Liver (tissue), 8 donors: ENCODE measurements at regions not wholly inside any gene's neighbourhood (a gene's known extent, or its start where the extent isn't known, plus 50 kb on each side); places are given as distances from the start of the nearest gene placed in this dataset.

Source experiments
- DNase-seq: peaks from one replicate; pipeline ENCODE4 v3.0.0-alpha.2; 2017; ENCODE audit warnings: low spot score
- H3K27ac ChIP-seq, 2 donors: one replicate each; pipeline ENCODE4 v1.7.0; 2013; ENCODE audit warnings: inconsistent platforms in 2 of 2, low read length in 2 of 2, control low read depth in 1 of 2, low read depth in 1 of 2, mild to moderate bottlenecking in 1 of 2
- H3K27me3 ChIP-seq, 4 donors: one replicate each; pipeline versions ENCODE4 v1.6.1 to v1.7.0; 2013; ENCODE audit warnings: low read length in 3 of 4, inconsistent platforms in 1 of 4, mild to moderate bottlenecking in 1 of 4, moderate library complexity in 1 of 4; ENCODE audit not compliant: control insufficient read depth in 4 of 4, insufficient read depth in 4 of 4
- H3K36me3 ChIP-seq, 4 donors: one replicate each; pipeline versions ENCODE4 v1.6.1 to v1.7.0; 2013; ENCODE audit warnings: low read length in 3 of 4, mild to moderate bottlenecking in 3 of 4, low read depth in 1 of 4, moderate library complexity in 1 of 4; ENCODE audit not compliant: control insufficient read depth in 4 of 4, insufficient read depth in 3 of 4
- H3K4me1 ChIP-seq, 4 donors: one replicate each; pipeline versions ENCODE4 v1.6.1 to v1.7.0; 2013; ENCODE audit warnings: low read length in 3 of 4, mild to moderate bottlenecking in 3 of 4, moderate library complexity in 1 of 4; ENCODE audit not compliant: control insufficient read depth in 4 of 4, insufficient read depth in 4 of 4
- H3K4me3 ChIP-seq, 3 donors: one replicate each; pipeline versions ENCODE4 v1.6.1 to v1.7.0; 2013; ENCODE audit warnings: low read length in 3 of 3, control low read depth in 1 of 3, low read depth in 1 of 3, mild to moderate bottlenecking in 1 of 3
- H3K9ac ChIP-seq, 2 donors: one replicate each; pipeline ENCODE4 v1.7.0; 2013; ENCODE audit warnings: low read length in 2 of 2, mild to moderate bottlenecking in 2 of 2, moderate library complexity in 2 of 2, control low read depth in 1 of 2, low read depth in 1 of 2
- H3K9me3 ChIP-seq, 4 donors: one replicate each; pipeline versions ENCODE4 v1.6.1 to v1.7.0; 2013; ENCODE audit warnings: low read length in 3 of 4; ENCODE audit not compliant: control insufficient read depth in 4 of 4
- EGR1 ChIP-seq, 2 donors: IDR thresholded peaks; 2 replicates each; pipeline ENCODE4 v1.6.1; 2016 to 2018; ENCODE audit warnings: antibody characterized with exemption in 2 of 2, low read depth in 2 of 2
- FOXA1 ChIP-seq: IDR thresholded peaks from 2 replicates; pipeline ENCODE4 v1.6.1; 2016; ENCODE audit warnings: antibody characterized with exemption
- FOXA2 ChIP-seq: IDR thresholded peaks from 2 replicates; pipeline ENCODE4 v1.6.1; 2016; ENCODE audit warnings: antibody characterized with exemption
- GABPA ChIP-seq, 2 donors: IDR thresholded peaks in 1 of 2; conservative IDR thresholded peaks in 1 of 2; 2 replicates each; pipeline ENCODE4 v1.6.1; 2016; ENCODE audit warnings: antibody characterized with exemption in 2 of 2, mild to moderate bottlenecking in 1 of 2, moderate library complexity in 1 of 2
- HNF4A ChIP-seq, 2 donors: conservative IDR thresholded peaks; 2 replicates each; pipeline ENCODE4 v1.6.1; 2016; ENCODE audit warnings: antibody characterized with exemption in 2 of 2, mild to moderate bottlenecking in 2 of 2
- HNF4G ChIP-seq: IDR thresholded peaks from 2 replicates; pipeline ENCODE4 v1.6.1; 2016; ENCODE audit warnings: antibody characterized with exemption
- JUND ChIP-seq, 2 donors: IDR thresholded peaks; 2 replicates each; pipeline ENCODE4 v1.6.1; 2016; ENCODE audit warnings: antibody characterized with exemption in 2 of 2
- NR2F2 ChIP-seq: IDR thresholded peaks from 2 replicates; pipeline ENCODE4 v1.6.1; 2016; ENCODE audit warnings: antibody characterized with exemption
- RAD21 ChIP-seq, 2 donors: IDR thresholded peaks; 2 replicates each; pipeline ENCODE4 v1.6.1; 2016; ENCODE audit warnings: antibody characterized with exemption in 2 of 2, mild to moderate bottlenecking in 2 of 2
- RXRA ChIP-seq, 2 donors: IDR thresholded peaks; 2 replicates each; pipeline ENCODE4 v1.6.1; 2017 to 2018; ENCODE audit warnings: antibody characterized with exemption in 2 of 2, mild to moderate bottlenecking in 1 of 2
- SP1 ChIP-seq: IDR thresholded peaks from 2 replicates; pipeline ENCODE4 v1.6.1; 2018; ENCODE audit warnings: antibody characterized with exemption, mild to moderate bottlenecking
- TAF1 ChIP-seq: conservative IDR thresholded peaks from 2 replicates; pipeline ENCODE4 v1.6.1; 2016; ENCODE audit warnings: antibody characterized with exemption, mild to moderate bottlenecking
- YY1 ChIP-seq: IDR thresholded peaks from 2 replicates; pipeline ENCODE4 v1.6.1; 2016; ENCODE audit warnings: antibody characterized with exemption, mild to moderate bottlenecking
- WGBS: extraction: QIAGEN DNeasy Blood & Tissue Kit; methylation state at CpG from one replicate; pipeline ENCODE4 v1.1.7; 2013; 5-methylcytosine and 5-hydroxymethylcytosine counted together
- TF ChIP-seq, protein P1 (sequence below): IDR thresholded peaks from 2 replicates; pipeline ENCODE4 v1.6.1; 2016; ENCODE audit warnings: antibody characterized with exemption
- TF ChIP-seq, protein P2 (sequence below): IDR thresholded peaks from 2 replicates; pipeline ENCODE4 v1.6.1; 2016; ENCODE audit warnings: antibody characterized with exemption, mild to moderate bottlenecking
- TF ChIP-seq, protein P3 (sequence below): IDR thresholded peaks from 2 replicates; pipeline ENCODE4 v1.6.1; 2016; ENCODE audit warnings: antibody characterized with exemption
- TF ChIP-seq, protein P4 (sequence below): fragments of 150-350 bp; IDR thresholded peaks from 2 replicates; pipeline ENCODE4 v1.5.1; 2017; ENCODE audit warnings: improper control_type of control experiment, low read depth, low read length; ENCODE audit not compliant: missing input control
- TF ChIP-seq, protein P5 (sequence below): IDR thresholded peaks from 2 replicates; pipeline ENCODE4 v1.6.1; 2016; ENCODE audit warnings: antibody characterized with exemption
- donor health status: healthy.
- donor health status: healthy.
- donor health status: healthy.
- donor health status: healthy.
- donor health status: healthy.

DNA sequence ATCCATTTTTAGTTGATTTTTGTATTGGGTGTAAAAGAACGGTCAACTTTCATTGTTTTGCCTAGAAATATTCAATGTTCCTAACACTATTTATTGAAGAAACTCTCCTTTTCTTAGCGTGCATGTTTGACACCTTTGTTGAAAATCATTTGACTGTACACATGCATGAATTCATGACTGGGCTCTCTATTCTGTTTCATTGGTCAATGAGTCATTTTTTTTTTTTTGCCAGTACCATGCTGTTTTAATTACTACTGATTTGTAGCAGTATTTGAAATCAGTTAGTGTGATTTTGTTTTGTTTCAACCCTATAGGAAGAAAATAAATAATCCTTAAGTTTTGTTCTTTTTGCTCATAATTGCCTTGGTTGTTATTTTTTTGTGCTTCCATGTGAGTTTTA lies 828.7 kb downstream of the SUCLG1 start:
- Histone ChIP-seq H3K9me3 (no peaks in the 10 kb centered on the region), H3K9ac (no peak overlapping the region), H3K27ac (no peak overlapping the region), H3K4me1 (no peaks in the 10 kb centered on the region), H3K4me3 (no peak overlapping the region), H3K27me3 (no peaks in the 10 kb centered on the region), H3K36me3 (no peaks in the 10 kb centered on the region)
- TF ChIP-seq HNF4A (conservative IDR thresholded peaks at IDR 0.05) (no peak), GABPA (IDR thresholded peaks at IDR 0.05 in 1 of 2, conservative IDR thresholded peaks at IDR 0.05 in 1 of 2) (no peak), YY1 (no peak), RAD21 (IDR thresholded peaks at IDR 0.05) (no peak), TAF1 (no peak), EGR1 (IDR thresholded peaks at IDR 0.05; ENCODE audit: low read depth in 2 of 2) (no peak), SP1 (no peak), RXRA (IDR thresholded peaks at IDR 0.05) (no peak), HNF4G (no peak), FOXA2 (no peak), NR2F2 (no peak), JUND (IDR thresholded peaks at IDR 0.05) (no peak), FOXA1 (no peak)
- TF ChIP-seq, protein P1, sequence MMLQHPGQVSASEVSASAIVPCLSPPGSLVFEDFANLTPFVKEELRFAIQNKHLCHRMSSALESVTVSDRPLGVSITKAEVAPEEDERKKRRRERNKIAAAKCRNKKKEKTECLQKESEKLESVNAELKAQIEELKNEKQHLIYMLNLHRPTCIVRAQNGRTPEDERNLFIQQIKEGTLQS = no peak
- TF ChIP-seq, protein P2, sequence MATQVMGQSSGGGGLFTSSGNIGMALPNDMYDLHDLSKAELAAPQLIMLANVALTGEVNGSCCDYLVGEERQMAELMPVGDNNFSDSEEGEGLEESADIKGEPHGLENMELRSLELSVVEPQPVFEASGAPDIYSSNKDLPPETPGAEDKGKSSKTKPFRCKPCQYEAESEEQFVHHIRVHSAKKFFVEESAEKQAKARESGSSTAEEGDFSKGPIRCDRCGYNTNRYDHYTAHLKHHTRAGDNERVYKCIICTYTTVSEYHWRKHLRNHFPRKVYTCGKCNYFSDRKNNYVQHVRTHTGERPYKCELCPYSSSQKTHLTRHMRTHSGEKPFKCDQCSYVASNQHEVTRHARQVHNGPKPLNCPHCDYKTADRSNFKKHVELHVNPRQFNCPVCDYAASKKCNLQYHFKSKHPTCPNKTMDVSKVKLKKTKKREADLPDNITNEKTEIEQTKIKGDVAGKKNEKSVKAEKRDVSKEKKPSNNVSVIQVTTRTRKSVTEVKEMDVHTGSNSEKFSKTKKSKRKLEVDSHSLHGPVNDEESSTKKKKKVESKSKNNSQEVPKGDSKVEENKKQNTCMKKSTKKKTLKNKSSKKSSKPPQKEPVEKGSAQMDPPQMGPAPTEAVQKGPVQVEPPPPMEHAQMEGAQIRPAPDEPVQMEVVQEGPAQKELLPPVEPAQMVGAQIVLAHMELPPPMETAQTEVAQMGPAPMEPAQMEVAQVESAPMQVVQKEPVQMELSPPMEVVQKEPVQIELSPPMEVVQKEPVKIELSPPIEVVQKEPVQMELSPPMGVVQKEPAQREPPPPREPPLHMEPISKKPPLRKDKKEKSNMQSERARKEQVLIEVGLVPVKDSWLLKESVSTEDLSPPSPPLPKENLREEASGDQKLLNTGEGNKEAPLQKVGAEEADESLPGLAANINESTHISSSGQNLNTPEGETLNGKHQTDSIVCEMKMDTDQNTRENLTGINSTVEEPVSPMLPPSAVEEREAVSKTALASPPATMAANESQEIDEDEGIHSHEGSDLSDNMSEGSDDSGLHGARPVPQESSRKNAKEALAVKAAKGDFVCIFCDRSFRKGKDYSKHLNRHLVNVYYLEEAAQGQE = no peak
- TF ChIP-seq, protein P3, sequence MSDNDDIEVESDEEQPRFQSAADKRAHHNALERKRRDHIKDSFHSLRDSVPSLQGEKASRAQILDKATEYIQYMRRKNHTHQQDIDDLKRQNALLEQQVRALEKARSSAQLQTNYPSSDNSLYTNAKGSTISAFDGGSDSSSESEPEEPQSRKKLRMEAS = no peak
- TF ChIP-seq, protein P4, sequence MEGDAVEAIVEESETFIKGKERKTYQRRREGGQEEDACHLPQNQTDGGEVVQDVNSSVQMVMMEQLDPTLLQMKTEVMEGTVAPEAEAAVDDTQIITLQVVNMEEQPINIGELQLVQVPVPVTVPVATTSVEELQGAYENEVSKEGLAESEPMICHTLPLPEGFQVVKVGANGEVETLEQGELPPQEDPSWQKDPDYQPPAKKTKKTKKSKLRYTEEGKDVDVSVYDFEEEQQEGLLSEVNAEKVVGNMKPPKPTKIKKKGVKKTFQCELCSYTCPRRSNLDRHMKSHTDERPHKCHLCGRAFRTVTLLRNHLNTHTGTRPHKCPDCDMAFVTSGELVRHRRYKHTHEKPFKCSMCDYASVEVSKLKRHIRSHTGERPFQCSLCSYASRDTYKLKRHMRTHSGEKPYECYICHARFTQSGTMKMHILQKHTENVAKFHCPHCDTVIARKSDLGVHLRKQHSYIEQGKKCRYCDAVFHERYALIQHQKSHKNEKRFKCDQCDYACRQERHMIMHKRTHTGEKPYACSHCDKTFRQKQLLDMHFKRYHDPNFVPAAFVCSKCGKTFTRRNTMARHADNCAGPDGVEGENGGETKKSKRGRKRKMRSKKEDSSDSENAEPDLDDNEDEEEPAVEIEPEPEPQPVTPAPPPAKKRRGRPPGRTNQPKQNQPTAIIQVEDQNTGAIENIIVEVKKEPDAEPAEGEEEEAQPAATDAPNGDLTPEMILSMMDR = no peak
- TF ChIP-seq, protein P5, sequence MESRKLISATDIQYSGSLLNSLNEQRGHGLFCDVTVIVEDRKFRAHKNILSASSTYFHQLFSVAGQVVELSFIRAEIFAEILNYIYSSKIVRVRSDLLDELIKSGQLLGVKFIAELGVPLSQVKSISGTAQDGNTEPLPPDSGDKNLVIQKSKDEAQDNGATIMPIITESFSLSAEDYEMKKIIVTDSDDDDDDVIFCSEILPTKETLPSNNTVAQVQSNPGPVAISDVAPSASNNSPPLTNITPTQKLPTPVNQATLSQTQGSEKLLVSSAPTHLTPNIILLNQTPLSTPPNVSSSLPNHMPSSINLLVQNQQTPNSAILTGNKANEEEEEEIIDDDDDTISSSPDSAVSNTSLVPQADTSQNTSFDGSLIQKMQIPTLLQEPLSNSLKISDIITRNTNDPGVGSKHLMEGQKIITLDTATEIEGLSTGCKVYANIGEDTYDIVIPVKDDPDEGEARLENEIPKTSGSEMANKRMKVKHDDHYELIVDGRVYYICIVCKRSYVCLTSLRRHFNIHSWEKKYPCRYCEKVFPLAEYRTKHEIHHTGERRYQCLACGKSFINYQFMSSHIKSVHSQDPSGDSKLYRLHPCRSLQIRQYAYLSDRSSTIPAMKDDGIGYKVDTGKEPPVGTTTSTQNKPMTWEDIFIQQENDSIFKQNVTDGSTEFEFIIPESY = no peak
- DNase-seq = no peak
- 87% methylated on average over 2 of the region's 2 CpGs for WGBS
